ENCODE measurements at regions not wholly inside any gene's neighbourhood (a gene's known extent, or its start where the extent isn't known, plus 50 kb on each side); places are given as distances from the start of the nearest gene placed in this dataset.

DNA sequence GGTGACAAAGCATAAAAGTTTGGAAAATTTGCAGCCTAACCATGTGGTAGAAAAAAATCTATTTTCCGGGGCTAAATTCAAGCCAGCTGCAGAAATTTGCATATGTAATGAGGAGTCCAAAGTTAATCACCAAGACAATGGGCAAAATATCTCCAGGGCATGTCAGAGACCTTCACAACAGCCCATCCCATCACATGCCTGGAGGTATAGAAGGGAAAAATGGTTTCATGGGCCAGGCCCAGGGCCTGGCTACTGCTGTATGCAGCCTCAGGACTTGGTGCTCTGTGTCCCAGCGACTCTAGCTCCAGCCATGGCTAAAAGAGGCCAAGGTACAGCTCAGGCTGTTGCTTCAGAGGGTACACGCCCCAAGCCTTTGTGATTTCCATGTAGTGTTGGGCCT is 655.8 kb upstream of the MGAT4C start:
- DNase-seq = no peak

DNA sequence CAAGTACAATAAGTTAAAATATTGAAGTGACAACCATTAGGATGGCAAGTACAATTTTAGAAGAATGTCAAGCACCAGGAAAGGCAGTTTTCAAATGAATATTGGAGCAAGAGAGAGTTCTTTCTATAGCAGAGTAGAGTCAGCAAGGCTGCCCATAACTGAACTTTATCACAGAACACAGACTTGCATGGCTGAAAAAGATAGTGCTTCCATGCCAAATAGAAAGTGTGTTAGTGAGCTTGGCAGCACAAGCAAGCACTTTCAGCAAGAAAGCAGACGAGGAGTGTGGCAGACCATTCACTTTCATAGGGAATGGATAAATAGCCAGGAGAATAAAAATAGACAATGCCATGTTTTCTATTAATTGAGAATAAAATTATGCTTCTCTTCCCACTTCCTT is 647.0 kb upstream of the MGAT4C start:
- DNase-seq = no peak

DNA sequence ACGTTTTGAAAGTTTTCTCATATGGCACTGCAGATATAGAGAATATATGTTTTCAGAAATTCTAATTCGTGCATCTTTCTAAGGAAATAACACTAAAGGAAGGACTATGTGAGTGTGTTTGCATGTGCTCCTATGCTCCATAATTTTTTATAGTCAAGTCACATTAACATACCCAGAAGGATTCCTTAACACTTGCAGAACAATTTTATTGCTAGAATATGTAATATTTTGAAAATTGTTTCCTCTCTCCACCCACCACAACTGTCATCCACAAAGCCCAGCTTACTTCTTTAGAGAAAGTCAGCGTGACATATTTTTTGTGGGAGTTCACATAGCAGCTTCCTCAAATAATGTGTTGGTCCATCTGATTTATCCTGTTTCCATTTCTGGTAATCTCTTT is 604.6 kb upstream of the MGAT4C start:
- DNase-seq = no peak

DNA sequence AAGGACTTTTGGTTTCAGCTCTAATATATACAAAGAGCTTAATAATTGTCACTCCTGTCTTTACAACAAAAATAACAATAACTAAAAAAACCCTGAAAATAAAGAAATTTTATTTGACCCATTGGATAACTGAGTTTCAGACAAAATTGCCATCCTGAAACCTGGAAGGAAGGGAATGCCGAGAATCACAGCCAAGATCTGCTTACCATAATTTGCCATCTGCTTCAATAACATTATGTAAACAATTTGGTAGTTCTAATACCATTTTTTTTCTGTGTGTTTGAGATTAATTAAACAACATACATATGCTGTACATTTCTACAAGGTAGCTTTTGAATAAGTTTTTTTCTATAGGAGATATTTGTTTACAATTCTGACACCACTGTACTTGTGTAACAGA is 596.3 kb upstream of the MGAT4C start:
- no peak for DNase-seq

DNA sequence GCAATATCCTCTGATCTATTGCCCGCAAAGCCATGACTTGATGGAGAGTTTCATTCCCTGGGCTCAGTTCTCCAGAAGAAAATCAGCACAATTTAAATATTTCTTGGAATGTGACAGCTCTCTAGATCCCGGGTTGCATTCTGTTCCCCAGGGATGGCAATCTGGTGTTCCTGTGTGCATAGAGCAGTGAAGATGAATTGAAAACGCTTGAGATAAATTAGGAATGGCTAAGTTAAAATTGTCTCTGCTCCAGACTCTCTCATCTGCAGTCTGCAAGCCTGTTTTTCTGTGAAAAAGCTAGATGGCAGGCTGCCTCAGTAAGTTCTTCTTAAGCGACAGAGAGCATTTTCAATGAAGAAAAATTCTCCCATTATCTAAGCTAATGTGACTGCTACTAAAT is 582.5 kb upstream of the MGAT4C start:
- DNase-seq = no peak

DNA sequence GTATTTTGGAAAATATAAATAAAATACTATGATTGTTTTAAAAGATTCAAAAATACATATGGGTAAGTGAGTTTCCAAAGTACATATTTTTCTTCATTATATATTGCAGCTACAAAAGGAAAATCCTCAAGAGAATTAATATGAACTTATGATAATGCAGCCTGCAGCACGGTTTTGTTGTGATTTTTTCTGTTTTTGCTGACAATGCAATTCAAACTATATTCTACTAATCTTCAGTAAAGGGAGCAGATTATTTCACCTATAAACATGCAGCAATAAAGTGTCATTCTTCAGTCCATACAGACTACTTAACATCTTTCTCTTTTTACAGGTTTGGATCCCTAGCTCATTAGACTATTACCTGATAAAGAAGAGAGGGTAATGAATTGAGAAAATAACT is 582.1 kb upstream of the MGAT4C start:
- DNase-seq = no peak

DNA sequence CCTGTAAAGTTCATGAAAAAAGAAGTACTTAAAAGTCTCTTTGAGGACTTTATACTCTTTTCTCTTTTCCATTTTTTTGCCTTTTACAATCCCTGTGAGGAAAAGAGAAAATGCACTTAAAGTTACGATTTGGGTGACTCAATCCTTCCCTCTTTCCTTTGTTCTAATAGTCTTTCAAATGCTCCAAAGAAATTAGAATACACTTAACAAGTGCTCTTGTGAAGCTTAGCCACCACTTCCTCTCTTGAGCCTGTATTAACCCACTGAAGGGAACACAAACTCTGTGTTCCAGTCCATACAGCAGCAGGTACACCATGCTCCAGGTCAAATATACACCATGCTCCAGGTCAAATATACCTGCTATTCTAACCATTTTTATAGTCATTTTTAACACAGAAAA is 581.1 kb upstream of the MGAT4C start:
- no peak for DNase-seq

DNA sequence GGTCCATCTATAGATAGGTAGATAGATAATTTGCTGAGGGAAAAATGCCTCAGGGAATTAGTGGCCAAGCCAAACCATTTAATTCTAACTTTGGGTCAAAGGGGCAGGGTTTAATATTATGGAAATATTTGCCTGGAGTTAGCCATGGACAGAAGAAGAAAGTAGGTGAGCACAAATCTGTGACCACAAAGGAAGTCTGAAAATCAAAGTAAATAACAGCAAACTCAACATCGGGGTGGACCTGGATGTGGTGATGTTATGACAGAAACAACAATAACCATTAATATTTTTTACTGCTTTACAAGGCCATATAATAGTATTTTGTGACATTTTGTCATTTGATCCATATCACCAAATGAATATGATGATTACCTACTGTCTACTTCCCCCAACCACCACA is 578.0 kb upstream of the MGAT4C start:
- no peak for DNase-seq

DNA sequence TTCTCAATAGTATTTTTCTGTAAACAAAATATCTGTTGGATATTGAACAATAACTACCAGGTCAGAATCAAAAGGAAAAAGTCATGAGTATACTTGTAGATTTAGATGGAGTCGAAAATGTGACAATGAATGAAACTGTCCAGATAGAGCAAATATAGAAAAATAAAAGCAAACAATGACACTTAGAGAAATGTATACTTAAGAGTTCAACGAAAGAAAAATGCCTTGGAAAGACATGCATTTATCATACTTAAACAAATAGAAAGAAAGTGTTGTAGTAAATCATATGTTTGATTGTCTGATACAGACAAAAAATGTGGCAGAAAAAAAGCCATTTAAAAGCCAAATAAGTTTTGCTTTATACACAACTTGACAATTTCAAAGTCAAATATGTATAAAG is 571.2 kb upstream of the MGAT4C start:
- DNase-seq = no peak

DNA sequence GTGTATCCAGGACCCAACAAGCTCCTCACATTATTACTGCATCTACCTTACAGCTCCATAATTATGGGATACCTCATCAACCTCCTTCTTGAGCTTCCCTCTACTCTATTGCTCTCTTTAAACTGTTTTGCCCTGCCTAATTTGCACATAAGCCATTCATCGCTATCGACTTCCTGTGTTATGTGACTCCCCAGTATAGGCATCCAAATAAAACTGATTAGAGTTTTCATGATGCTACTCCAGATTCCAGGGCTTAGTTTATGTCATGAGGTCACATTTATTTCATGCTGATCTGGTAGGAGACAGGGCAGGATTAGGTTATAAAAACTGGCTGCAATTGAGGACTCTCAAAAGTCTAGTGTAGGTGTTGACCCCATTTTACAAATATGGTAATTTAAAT is 569.9 kb upstream of the MGAT4C start:
- no peak for DNase-seq

DNA sequence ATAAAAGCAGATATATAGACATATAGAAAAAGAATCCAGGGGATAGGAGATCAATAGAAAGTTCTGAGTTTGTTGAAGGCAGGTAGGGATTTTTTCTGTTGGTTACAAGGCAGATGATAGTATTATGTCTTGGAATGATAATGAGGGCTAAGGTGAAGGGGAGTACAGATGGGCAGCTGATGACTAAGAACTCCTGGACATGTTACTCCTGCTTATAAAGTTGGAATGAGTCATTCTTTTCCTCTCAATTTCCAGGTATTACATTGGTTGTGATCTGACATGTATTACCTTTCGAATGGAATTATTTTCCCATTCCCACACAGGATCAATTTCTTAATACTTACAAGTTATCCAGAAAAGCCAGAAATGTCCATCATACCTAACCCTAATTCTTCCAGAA is 545.2 kb upstream of the MGAT4C start:
- no peak for DNase-seq

DNA sequence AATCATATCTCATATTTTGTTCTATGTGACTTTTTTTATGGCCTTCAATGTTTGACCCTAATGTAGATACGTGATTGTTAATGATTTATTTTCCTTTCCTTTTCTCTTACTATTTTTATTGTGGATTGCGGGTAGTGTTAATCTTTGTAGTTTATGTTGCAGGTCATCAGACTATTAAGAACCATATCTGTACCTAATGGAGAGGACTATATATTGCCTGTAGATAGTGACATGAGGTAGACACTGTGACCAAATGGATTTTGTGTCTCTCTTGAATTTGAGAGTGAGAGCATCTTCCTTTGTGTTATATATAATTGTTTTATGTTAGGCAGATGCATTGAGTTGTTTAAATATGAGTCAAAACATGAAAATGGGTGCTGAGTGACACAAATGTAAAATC is 543.4 kb upstream of the MGAT4C start:
- no peak for DNase-seq

DNA sequence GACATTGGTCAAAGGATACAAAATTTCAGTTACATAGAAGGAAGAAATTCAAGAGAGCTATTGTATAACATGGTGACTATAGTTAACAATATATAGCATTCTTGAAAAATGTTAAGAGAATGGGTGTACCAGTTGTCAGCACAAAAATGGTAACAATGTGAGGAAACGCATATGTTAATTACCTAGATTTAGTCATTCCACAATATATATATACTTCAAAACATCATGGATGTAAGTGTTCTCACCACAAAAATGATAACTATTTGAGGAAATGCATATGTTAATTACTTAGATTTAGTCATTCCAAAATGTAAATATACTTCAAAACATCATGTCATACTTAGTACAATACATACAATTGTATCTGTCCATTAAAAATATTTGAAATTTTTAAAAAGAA is 540.4 kb upstream of the MGAT4C start:
- DNase-seq = no peak

DNA sequence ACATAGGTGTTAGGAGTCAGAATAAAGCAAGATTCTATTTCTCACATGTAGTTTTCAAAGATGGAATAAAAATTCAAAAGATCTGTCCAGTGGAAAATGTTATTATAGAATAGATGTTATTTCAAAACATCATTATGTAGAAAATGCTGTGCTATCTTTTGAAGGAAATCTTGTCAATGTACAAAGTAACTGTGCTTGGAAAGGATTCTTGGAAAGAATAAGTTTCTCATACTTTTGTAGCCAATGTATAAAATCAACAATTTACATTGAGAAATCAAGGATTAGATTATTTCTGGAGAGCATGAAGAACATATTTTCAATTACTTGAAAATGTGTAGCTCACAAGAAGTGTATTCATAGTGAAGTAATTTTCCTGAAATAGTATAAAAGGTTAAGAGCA is 532.5 kb upstream of the MGAT4C start:
- DNase-seq = no peak

DNA sequence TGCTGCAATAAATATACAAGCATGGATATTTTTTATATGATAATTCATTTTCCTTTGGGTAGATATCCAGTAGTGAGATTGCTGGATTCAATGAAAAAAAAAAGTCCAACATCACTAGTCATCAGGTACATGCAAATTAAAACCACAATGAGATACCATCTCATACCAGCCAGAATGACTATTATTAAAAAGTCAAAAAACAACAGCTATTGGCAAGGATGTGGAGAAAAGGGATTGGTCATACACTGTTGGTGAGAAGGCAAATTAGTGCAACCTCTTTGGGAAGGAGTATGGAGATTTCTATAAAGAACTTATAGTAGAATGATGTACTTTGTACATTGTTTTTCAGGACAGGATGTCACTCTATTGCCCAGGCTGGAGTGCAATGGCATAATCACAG is 531.2 kb upstream of the MGAT4C start:
- no peak for DNase-seq

DNA sequence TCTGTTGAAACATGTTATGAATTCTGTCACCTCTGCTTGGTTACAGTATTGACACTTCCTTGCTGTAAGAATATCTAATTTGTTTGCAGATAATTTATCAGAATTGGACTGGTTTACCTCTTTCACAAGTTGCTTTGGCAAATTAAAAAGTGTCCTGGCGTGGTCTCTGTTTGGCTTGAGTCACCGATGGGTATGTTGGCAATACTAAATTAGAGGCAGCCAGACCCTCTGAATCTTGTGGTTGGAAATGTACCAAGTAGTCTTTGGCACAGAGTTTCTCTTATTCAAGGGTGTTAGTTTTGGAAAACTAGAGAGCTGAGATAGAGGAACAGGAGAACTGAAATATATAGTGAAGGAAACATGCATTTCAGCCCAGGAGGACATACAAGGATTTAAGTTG is 521.1 kb upstream of the MGAT4C start:
- no peak for DNase-seq

DNA sequence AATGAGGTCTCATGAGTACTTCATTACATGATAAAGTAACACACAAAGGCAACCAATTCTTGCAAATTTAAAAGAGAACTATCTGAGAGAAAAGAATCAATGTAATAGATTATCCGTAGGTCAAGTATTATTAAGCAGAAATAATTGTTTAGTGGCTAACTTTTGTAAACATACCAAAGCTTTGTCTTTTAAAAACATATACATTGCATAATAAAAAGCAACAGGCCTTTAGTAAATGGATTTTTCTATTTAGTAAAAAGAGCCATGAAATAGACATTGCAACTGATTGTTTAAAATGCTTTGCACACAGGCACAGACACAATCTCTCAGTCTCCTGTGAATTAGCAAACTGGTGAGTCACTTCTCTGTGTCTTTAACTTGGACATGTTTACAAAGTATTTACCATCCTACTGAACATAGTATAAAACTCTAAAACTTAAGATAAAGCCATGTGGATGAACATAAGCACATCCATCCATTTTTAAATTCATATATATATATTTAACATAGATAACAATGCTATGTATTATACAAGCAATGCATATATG is 518.7 kb upstream of the MGAT4C start:
- DNase-seq = no peak

DNA sequence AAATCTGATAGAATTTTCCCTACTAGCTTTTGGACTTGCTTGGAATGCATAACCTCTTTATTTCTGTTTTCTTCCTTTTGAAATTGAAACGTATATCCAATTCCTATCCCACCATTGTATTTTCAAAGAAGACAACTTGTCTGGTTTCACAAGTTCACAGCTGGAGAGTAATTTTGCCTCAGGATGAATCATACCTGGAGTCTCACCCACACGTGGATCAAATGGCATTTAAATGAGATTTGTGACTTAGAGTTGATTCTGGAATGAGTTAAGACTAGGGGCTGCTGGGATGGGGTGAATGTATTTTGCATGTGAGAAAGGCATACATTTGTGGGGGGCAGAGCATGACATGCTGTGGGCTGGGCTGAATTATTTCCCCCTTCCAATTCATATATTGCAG is 516.5 kb upstream of the MGAT4C start:
- DNase-seq = no peak

DNA sequence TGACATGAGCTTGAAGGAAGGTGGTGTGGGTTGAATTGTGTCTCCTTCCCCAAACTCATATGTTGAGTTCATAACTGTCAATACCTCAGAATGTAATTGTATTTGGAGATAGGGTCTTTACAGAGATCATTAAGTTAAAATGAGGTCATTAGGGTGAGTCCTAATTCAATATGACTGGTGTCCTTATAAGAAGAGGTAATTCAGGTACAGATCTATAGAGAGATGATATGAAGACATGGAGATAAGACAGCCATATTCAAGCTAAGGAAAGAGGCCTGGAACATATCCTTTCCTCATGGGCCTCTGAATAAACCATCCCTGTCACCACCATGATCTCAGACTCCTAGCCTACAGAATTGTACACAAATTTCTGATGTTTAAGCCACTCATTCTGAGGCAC is 514.7 kb upstream of the MGAT4C start:
- no peak for DNase-seq

DNA sequence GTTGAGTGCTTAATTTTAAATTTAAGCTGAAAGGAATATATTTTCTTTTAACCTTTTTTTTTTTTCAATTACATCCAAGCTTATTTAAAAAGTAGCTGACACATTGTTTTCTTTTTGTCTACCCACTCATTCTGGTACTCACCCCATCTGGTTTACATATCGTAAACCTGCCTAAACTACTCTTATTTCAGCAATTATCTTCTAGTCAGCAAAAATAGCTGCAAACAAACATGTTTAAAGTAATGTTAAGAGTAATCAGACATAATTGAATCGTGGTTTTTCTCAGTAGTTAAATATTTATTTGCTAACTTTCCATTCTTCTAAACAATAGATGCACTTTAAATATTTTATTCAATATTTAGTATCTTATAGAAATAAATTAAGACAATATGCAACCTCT is 492.7 kb upstream of the MGAT4C start:
- no peak for DNase-seq

DNA sequence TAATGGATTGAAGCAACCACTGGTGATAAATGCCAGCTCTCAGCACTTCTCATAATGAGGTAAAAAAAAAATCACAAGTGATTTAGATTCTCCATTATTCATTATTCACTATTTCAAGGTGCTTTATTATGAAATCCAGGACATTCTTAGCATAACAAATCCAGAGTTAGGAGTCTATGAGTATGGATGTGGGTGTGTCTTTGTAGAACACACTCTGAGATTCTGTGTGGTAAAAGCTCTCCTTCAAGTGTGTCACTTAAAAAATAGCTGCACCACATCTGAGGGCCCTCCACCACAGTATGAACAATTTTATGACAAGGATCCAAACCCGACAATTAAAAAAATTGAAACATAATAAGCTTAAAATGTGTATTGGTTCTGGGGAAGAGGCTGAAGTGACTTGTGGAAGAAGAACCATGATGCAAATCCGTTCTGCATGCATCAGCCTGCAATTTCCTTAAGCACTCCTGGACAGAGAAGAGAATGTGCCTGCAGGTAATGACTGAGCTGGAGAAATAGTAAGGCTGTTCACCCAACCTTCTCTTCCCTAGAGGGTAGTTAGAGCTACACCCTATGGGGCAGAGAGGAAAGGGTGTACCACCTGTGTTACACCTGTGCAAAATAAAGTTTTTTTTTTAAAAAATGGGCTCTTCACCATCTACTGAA is 488.5 kb upstream of the MGAT4C start:
- DNase-seq = no peak

DNA sequence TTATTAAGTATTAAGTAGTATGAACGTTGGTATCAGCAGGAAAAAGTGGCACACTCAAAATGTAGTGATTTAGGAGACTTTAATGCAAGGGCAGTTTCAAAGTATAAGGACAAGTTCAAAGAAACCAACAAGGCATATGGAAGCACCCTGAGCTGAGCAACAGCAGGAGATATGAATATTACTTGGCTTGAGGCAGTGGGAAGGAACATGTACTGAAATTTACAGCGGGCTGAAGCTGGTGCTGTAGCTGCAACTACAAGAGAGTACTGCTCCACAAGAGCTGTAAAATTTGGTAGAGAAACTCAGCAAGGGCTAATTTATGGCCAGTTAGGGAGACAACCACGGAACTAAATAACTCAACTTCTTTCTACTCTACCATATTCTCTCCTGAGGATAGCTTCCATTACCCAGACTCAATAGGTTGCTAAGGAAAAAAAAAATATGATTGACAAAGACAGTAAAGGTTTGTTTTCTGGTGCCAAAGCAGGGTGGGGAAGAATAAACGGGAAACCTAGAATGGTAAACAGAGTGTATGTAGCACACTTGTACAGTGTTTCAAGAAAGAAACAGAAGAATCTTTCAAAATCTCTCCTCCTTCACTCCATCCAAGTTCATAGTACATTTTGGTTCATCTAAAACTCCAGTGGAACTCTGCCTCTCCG is 487.8 kb upstream of the MGAT4C start:
- no peak for DNase-seq

DNA sequence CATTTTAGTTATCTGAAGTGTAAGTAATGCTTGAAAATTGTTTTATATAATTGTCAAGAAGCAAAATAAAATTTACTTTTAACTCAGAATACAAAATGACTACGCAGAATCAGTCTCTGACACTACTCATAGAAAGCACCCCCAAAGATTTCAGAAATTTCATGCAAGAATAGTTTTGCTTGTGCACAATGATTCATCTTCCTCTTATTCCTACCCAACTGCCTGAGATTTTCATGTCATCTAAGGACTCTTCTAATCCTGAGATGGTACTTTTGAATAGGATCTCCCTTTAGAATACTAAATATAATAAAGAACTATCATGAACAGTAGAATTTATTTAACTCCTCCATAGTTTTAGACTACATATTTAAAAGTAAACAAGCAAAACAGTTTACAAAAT is 485.3 kb upstream of the MGAT4C start:
- no peak for DNase-seq

DNA sequence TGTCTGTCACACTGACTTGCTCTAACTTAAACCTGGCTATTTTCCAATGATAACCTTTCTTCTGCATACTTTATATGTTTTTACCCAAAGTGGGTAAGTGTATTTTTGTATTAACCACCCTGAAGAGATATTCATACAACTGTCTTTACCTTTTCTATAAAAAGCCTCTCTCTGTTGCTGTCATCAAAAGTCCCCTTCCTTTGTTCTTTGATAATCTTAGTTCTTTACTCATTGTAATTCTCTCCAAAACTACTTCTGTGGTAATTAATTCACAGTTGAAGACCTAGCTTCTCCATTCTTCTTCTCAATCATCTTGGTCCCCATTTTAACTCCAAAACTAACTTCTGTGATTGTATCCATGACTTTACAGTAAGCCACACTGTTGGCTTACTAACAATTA is 479.7 kb upstream of the MGAT4C start:
- no peak for DNase-seq

DNA sequence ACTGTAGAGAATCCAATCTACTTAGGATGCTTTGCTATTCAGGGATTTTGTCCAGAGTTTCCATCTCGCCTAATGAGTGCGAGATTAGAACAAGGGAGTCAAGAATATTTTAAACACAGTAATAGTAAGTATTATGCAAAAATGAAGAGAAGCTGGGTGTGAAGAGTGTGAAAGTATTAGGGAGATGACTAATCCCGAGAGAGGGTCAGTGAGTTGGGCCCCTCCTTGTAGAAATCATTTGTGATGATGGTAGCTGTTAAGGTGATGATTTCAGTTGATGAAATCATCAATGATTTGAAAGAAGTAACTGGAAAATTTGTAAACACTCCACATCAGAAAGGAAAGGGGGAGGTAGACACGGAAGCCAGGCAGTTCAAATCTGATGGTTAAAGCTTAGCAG is 478.9 kb upstream of the MGAT4C start:
- DNase-seq = no peak
